Mesenchymal stem cell (in vitro differentiated cells and primary cell): ENCODE measurements at regions not wholly inside any gene's neighbourhood (a gene's known extent, or its start where the extent isn't known, plus 50 kb on each side); places are given as distances from the start of the nearest gene placed in this dataset.

Experiments used
- DNase-seq: peaks from one replicate; pipeline ENCODE4 v3.0.0-alpha.2; 2013
- H2AFZ ChIP-seq: one replicate; pipeline ENCODE4 v1.6.1; 2013; ENCODE audit warnings: low read depth, mild to moderate bottlenecking, control low read depth, inconsistent platforms, low read length, moderate library complexity
- H2AK5ac ChIP-seq: 2 replicates; pipeline ENCODE4 v1.6.1; 2013; ENCODE audit warnings: low read length, moderate library complexity, mild to moderate bottlenecking, inconsistent platforms; ENCODE audit not compliant: severe bottlenecking
- H2BK120ac ChIP-seq: one replicate; pipeline ENCODE4 v1.6.1; 2013; ENCODE audit warnings: low read depth, mild to moderate bottlenecking, inconsistent platforms, low read length, moderate library complexity
- H2BK12ac ChIP-seq, 2 experiments: one replicate each; pipeline ENCODE4 v1.6.1; 2013; ENCODE audit warnings: inconsistent platforms in 2 of 2, low read length in 2 of 2, mild to moderate bottlenecking in 2 of 2, moderate library complexity in 2 of 2, control low read depth in 1 of 2
- H2BK15ac ChIP-seq: one replicate; pipeline ENCODE4 v1.6.1; 2013; ENCODE audit warnings: mild to moderate bottlenecking, low read depth, inconsistent platforms; ENCODE audit not compliant: poor library complexity, severe bottlenecking
- H2BK5ac ChIP-seq: 2 replicates; pipeline ENCODE4 v1.6.1; 2013; ENCODE audit warnings: low read depth, mild to moderate bottlenecking, low read length, control low read depth, inconsistent platforms; ENCODE audit not compliant: poor library complexity, severe bottlenecking
- H3K14ac ChIP-seq, 2 experiments: one replicate each; pipeline ENCODE4 v1.6.1; 2013; ENCODE audit warnings: inconsistent platforms in 2 of 2, low read length in 2 of 2, control low read depth in 1 of 2, mild to moderate bottlenecking in 1 of 2, moderate library complexity in 1 of 2
- H3K18ac ChIP-seq, 2 experiments: one replicate each; pipeline ENCODE4 v1.6.1; 2013; ENCODE audit warnings: inconsistent platforms in 2 of 2, low read length in 2 of 2, control low read depth in 1 of 2, low read depth in 1 of 2, mild to moderate bottlenecking in 1 of 2
- H3K23ac ChIP-seq, 2 experiments: one replicate each; pipeline ENCODE4 v1.6.1; 2013; ENCODE audit warnings: inconsistent platforms in 2 of 2, low read length in 2 of 2, mild to moderate bottlenecking in 2 of 2, moderate library complexity in 2 of 2, control low read depth in 1 of 2
- H3K27ac ChIP-seq: 2 replicates; pipeline ENCODE4 v1.5.1; 2013; ENCODE audit warnings: mild to moderate bottlenecking, moderate library complexity, low read length, control low read depth, inconsistent platforms; ENCODE audit not compliant: poor library complexity, severe bottlenecking
- H3K27me3 ChIP-seq, 2 experiments: 2 replicates each; pipeline versions ENCODE4 v1.6.1 to v1.7.0; 2013; ENCODE audit warnings: low read length in 2 of 2, mild to moderate bottlenecking in 2 of 2, moderate library complexity in 2 of 2, control low read depth in 1 of 2, inconsistent platforms in 1 of 2; ENCODE audit not compliant: control insufficient read depth in 1 of 2, insufficient read depth in 1 of 2
- H3K36me3 ChIP-seq, 2 experiments: 2 replicates each; pipeline versions ENCODE4 v1.6.1 to v1.7.0; 2013; ENCODE audit warnings: low read length in 2 of 2, control low read depth in 1 of 2, inconsistent platforms in 1 of 2, low read depth in 1 of 2, mild to moderate bottlenecking in 1 of 2; ENCODE audit not compliant: insufficient read depth in 2 of 2, control insufficient read depth in 1 of 2
- H3K4ac ChIP-seq, 2 experiments: one replicate each; pipeline ENCODE4 v1.6.1; 2013; ENCODE audit warnings: inconsistent platforms in 2 of 2, low read length in 2 of 2, mild to moderate bottlenecking in 2 of 2, moderate library complexity in 2 of 2, control low read depth in 1 of 2, low read depth in 1 of 2
- H3K4me1 ChIP-seq: 2 replicates; pipeline ENCODE4 v1.6.1; 2013; ENCODE audit warnings: low read depth, low read length, control low read depth; ENCODE audit not compliant: control insufficient read depth, insufficient read depth
- H3K4me2 ChIP-seq: 2 replicates; pipeline ENCODE4 v1.6.1; 2013; ENCODE audit warnings: low read length, mild to moderate bottlenecking, inconsistent platforms; ENCODE audit not compliant: poor library complexity, severe bottlenecking
- H3K4me3 ChIP-seq, 2 experiments: 2 replicates each; pipeline versions ENCODE4 v1.5.1 to v1.7.0; 2013; ENCODE audit warnings: low read length in 2 of 2, mild to moderate bottlenecking in 2 of 2, control low read depth in 1 of 2, low read depth in 1 of 2; ENCODE audit not compliant: insufficient read depth in 1 of 2
- H3K79me1 ChIP-seq: replicated peaks from 2 replicates; pipeline ENCODE4 v1.6.1; 2013; ENCODE audit warnings: mild to moderate bottlenecking, control low read depth, low read length, inconsistent platforms; ENCODE audit not compliant: poor library complexity, severe bottlenecking
- H3K9ac ChIP-seq: 2 replicates; pipeline ENCODE4 v1.7.0; 2013; ENCODE audit warnings: mild to moderate bottlenecking, low read length, moderate library complexity
- H3K9me3 ChIP-seq: 2 replicates; pipeline ENCODE4 v1.7.0; 2013; ENCODE audit warnings: mild to moderate bottlenecking, low read length; ENCODE audit not compliant: control insufficient read depth
- H4K8ac ChIP-seq: one replicate; pipeline ENCODE4 v1.6.1; 2013; ENCODE audit warnings: inconsistent platforms, mild to moderate bottlenecking, low read length, moderate library complexity
- H4K91ac ChIP-seq: one replicate; pipeline ENCODE4 v1.6.1; 2013; ENCODE audit warnings: mild to moderate bottlenecking, low read length, inconsistent platforms
- WGBS: methylation state at CpG from one replicate; pipeline ENCODE4 v1.1.7; 2013; ENCODE audit warnings: mixed read lengths; 5-methylcytosine and 5-hydroxymethylcytosine counted together

DNA sequence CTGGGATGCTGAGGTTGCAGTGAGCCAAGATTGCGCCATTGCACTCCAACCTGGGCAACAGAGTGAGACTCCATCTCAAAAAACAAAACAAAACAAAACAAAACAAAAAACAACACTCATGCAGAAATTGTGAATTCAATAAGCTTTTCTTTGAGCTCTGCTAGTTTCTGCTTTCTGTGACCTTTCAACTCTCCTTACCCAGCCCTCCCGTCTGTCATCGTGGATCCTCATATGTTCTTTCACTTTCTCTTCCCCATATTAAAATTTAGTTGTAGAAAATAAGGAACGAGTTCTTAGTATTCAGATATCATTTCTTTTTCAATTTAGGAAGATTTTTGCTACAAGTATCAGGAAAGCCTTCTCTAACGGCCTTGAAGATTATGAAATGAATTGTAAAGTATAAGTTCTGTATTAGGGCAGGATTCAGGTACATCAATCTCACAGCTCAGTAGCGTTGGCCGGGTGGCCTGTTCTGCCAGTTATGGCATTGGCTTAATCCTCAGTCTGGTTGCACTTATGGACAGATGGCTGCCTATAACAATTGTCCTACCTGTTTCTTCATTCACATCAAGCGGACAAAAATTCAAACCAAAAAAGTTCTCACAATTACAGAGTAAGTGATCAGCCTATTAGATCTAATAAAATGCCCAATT, 1167.0 kb downstream of the SORCS3 start:
- no peak overlapping the region for H2BK120ac ChIP-seq
- no peak overlapping the region for H2AFZ ChIP-seq
- H2BK5ac ChIP-seq: no peak overlapping the region
- no peaks in the 10 kb centered on the region for H3K9me3 ChIP-seq
- no peak overlapping the region for H4K91ac ChIP-seq
- H3K27ac ChIP-seq: no peak overlapping the region
- no peaks in the 10 kb centered on the region for H3K4me1 ChIP-seq
- no peak overlapping the region for H2AK5ac ChIP-seq
- H3K4me3 ChIP-seq: no peak overlapping the region
- H2BK15ac ChIP-seq: no peak overlapping the region
- no peak overlapping the region for H3K14ac ChIP-seq
- no peak overlapping the region for H2BK12ac ChIP-seq
- no peak overlapping the region for H3K23ac ChIP-seq
- no peak overlapping the region for H3K9ac ChIP-seq
- H3K79me1 ChIP-seq: no peaks in the 10 kb centered on the region
- no peak overlapping the region for H3K18ac ChIP-seq
- no peaks in the 10 kb centered on the region for H3K36me3 ChIP-seq
- WGBS: 81% methylated on average over 5 of the region's 8 CpGs
- no peak overlapping the region for H3K4ac ChIP-seq
- no peak for DNase-seq
- no peak overlapping the region for H3K4me2 ChIP-seq
- H4K8ac ChIP-seq: no peak overlapping the region
- no peaks in the 10 kb centered on the region for H3K27me3 ChIP-seq

DNA sequence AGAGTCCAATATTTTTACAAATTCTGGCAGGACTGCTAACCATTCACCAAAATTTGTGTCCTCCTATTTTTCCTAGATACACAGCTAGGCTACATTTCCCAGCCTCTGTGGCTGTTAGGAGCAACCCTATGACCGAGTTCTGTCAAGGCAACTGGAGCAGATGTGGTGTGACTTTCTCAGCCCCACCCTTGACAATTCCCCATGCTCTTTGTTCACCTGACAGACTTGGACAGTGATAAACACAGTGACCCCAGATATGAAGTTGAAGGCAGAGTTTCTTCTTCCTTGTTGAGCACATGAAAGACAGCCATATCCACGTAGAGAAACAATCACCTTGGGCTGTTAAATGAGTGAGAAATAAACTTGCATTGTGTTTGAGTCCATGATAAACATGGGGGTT, 1162.1 kb downstream of the SORCS3 start:
- H3K18ac ChIP-seq: no peak overlapping the region
- H3K9me3 ChIP-seq: no peaks in the 10 kb centered on the region
- no peak overlapping the region for H2BK12ac ChIP-seq
- no peaks in the 10 kb centered on the region for H3K36me3 ChIP-seq
- H3K14ac ChIP-seq: no peak overlapping the region
- H3K4me2 ChIP-seq: no peak overlapping the region
- H3K27me3 ChIP-seq: no peaks in the 10 kb centered on the region
- no peak overlapping the region for H2AFZ ChIP-seq
- H3K79me1 ChIP-seq: no peaks in the 10 kb centered on the region
- H3K4me3 ChIP-seq: no peak overlapping the region
- H3K4me1 ChIP-seq: no peaks in the 10 kb centered on the region
- no peak overlapping the region for H4K91ac ChIP-seq
- no peak overlapping the region for H3K27ac ChIP-seq
- no peak overlapping the region for H2BK15ac ChIP-seq
- DNase-seq: no peak
- H3K9ac ChIP-seq: no peak overlapping the region
- 84% methylated on average over 1 of the region's 2 CpGs for WGBS
- no peak overlapping the region for H2BK5ac ChIP-seq
- no peak overlapping the region for H2BK120ac ChIP-seq
- H3K4ac ChIP-seq: no peak overlapping the region
- no peak overlapping the region for H3K23ac ChIP-seq
- H2AK5ac ChIP-seq: no peak overlapping the region
- H4K8ac ChIP-seq: no peak overlapping the region

DNA sequence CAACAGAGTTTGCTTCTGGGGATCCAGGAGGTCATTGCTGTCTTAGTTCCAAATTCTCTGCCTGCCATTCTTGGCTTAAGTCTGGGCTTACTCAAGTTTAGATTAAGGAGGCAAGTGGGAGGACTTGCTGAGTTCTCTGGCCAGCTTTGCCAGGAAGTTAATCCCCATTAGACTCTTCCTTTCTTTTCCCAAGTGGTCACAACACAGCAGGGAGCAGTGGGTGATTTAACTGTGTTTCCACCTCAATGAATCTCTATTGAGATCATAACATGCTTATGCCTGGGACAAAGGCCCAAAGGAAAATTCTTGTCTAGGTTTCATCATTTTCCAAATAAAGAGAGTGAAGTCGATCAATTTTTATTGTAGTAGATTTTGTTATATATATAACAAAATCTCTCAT, 1159.6 kb downstream of the SORCS3 start:
- Histone ChIP-seq H2BK120ac (no peak overlapping the region), H2BK15ac (no peak overlapping the region)
- WGBS: no CpG with 5 or more reads among the region's 1 CpG

DNA sequence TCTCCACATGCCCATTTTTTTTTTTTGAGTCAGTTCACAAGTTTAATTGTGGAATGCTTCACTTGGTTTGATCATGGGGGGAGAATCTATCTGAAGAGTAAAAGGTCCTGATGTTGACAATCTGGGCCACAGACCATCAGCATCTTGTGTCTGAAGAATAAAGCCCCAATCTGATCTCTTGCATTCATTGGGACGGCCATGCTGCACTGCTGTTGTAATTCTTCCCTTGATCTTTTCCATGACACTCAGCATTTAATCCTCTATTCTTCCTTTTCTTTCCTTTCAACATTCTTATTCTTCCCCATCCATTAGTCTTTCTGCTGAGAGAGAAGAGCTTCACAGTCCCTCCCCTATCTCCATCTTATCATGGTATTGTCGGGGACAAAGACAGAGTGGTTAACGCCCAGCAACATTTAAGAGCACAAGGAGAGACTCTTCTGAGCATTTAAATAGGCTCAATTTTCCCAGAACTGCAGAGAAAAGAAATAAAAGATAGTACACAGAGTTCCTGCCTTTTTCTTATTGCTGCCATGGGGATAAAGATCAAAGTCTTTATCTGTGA, 1157.3 kb downstream of the SORCS3 start:
- H3K27ac ChIP-seq: no peak overlapping the region
- H3K27me3 ChIP-seq: no peaks in the 10 kb centered on the region
- WGBS: 89% methylated on average over 3 of the region's 3 CpGs
- H3K9me3 ChIP-seq: no peaks in the 10 kb centered on the region
- no peak overlapping the region for H4K91ac ChIP-seq
- no peak overlapping the region for H3K9ac ChIP-seq
- no peak overlapping the region for H3K4me2 ChIP-seq
- no peak overlapping the region for H2BK12ac ChIP-seq
- DNase-seq: no peak
- H4K8ac ChIP-seq: no peak overlapping the region
- no peaks in the 10 kb centered on the region for H3K79me1 ChIP-seq
- no peak overlapping the region for H2AK5ac ChIP-seq
- no peaks in the 10 kb centered on the region for H3K36me3 ChIP-seq
- no peak overlapping the region for H3K18ac ChIP-seq
- no peak overlapping the region for H2AFZ ChIP-seq
- no peak overlapping the region for H2BK120ac ChIP-seq
- H3K4ac ChIP-seq: no peak overlapping the region
- no peak overlapping the region for H3K23ac ChIP-seq
- H2BK15ac ChIP-seq: no peak overlapping the region
- H2BK5ac ChIP-seq: no peak overlapping the region
- no peak overlapping the region for H3K4me3 ChIP-seq
- H3K4me1 ChIP-seq: no peaks in the 10 kb centered on the region
- no peak overlapping the region for H3K14ac ChIP-seq

More for the DNA sequence above, 1159.6 kb downstream of the SORCS3 start:
- Histone ChIP-seq H3K79me1 (no peaks in the 10 kb centered on the region), H3K27me3 (no peaks in the 10 kb centered on the region), H3K4me2 (no peak overlapping the region), H3K18ac (no peak overlapping the region), H2BK5ac (no peak overlapping the region), H3K4me1 (no peaks in the 10 kb centered on the region), H2AK5ac (no peak overlapping the region), H2BK12ac (no peak overlapping the region), H3K23ac (no peak overlapping the region), H3K36me3 (no peaks in the 10 kb centered on the region), H3K27ac (no peak overlapping the region), H3K4me3 (no peak overlapping the region), H3K9me3 (no peaks in the 10 kb centered on the region), H3K14ac (no peak overlapping the region), H3K9ac (no peak overlapping the region), H4K8ac (no peak overlapping the region), H4K91ac (no peak overlapping the region), H2AFZ (no peak overlapping the region), H3K4ac (no peak overlapping the region)
- DNase-seq: no peak
